Heart left ventricle (tissue), 13 donors: ENCODE measurements at regions not wholly inside any gene's neighbourhood (a gene's known extent, or its start where the extent isn't known, plus 50 kb on each side); places are given as distances from the start of the nearest gene placed in this dataset.

Experiments used
- CTCF ChIP-seq, 12 donors: fragments of 200-600 bp; sonication (generic) in 4 of 12; IDR thresholded peaks; one replicate each; pipeline versions ENCODE4 v1.5.0 to v1.8.0; 2018 to 2022; ENCODE audit warnings: antibody characterized with exemption in 12 of 12, mild to moderate bottlenecking in 5 of 12
- POLR2A ChIP-seq, 2 donors: fragments of 450-650 bp; IDR thresholded peaks; one replicate each; pipeline ENCODE4 v1.6.1; 2017; ENCODE audit warnings: antibody characterized with exemption in 2 of 2, mild to moderate bottlenecking in 2 of 2, moderate library complexity in 2 of 2
- donor health status: ischemic (EF 13 %, LVEDD 7.1; RV severe dilation, severe dysfunction).
- donor health status: DM: no; HTN: yes; CAD: no.
- donor health status: DM: no; HTN: no; CAD: no.
- donor health status: ischemic (EF 25% LVEDD 6.9; RV normal size, moderate dysfunction).
- donor health status: ischemic (EF 25% LVEDD 5.7; RV mildly dilated, moderate dysfunction).
- donor health status: ischemic (EF 35%, LVEDD 5.7; RV mildly dilated, moderate dysfunction).
- donor health status: nonischemic (EF 11% LVEDD 7.7; RV severe dilation, severe dysfunction).
- donor health status: DM: yes; HTN: yes; CAD: no.
- donor health status: PGD.
- donor health status: ischemic (EF 29% LVEDD 5.4; RV normal size, mild dysfunction).
- donor health status: nonischemic (EF 23%, LVEDD 6.1; RV moderate dilation, normal function).

GRCh38 chr5:18563853-18564252, 929.6 kb downstream of the TAF11L14 start:
- TF ChIP-seq POLR2A (IDR thresholded peaks at IDR 0.05) (no peak), CTCF (IDR thresholded peaks at IDR 0.05) (no peak)
